PC-3 (cell line): ENCODE measurements at regions not wholly inside any gene's neighbourhood (a gene's known extent, or its start where the extent isn't known, plus 50 kb on each side); places are given as distances from the start of the nearest gene placed in this dataset.
"Not testable (repeated sequence)": the region's sequence is repeated elsewhere in the genome, so short reads cannot be mapped to it uniquely, and the experiment has no call there.

ENCODE experiments used
- CTCF ChIP-seq: fragments of 300-600 bp; sonication (generic); conservative IDR thresholded peaks from 2 replicates; pipeline ENCODE4 v1.5.1; 2017; ENCODE audit warnings: antibody characterized with exemption, low read depth, mild to moderate bottlenecking, low read length
- EZH2 ChIP-seq: fragments of 300-600 bp; sonication (generic); IDR thresholded peaks from one replicate; pipeline ENCODE4 v1.6.1; 2017; ENCODE audit warnings: antibody characterized with exemption, mild to moderate bottlenecking, low read length; ENCODE audit not compliant: unreplicated experiment
- EZH2phosphoT487 ChIP-seq: fragments of 300-600 bp; sonication (generic); IDR thresholded peaks from 2 replicates; pipeline ENCODE4 v1.6.1; 2018; ENCODE audit warnings: mild to moderate bottlenecking, antibody characterized with exemption, low read length, borderline replicate concordance

- not testable (repeated sequence) for TF ChIP-seq EZH2, CTCF, EZH2phosphoT487
These were observed 115.1 kb upstream of the SPATA12 start for GRCh38 chr3:56945378-56945777.
